B cell (primary cell): ENCODE measurements at regions not wholly inside any gene's neighbourhood (a gene's known extent, or its start where the extent isn't known, plus 50 kb on each side); places are given as distances from the start of the nearest gene placed in this dataset.

Experiments used
- ATAC-seq: fragments of 200-7000 bp; cut with Tn5 transposase; one replicate; pipeline ENCODE4 v1.10.0; 2021; ENCODE audit warnings: low read depth, mild to moderate bottlenecking, moderate number of reproducible peaks, moderate library complexity
- CTCF ChIA-PET: fragments of 350-600 bp; sonication (Branson Sonifier 250); formaldehyde crosslinking; loops from one replicate; lab custom pipeline; 2021; ENCODE audit warnings: antibody characterized with exemption, inconsistent platforms; lab: Charles Lee
- POLR2A ChIA-PET: fragments of 350-600 bp; sonication (Branson Sonifier 250); formaldehyde crosslinking; loops from one replicate; lab custom pipeline; 2021; ENCODE audit warnings: antibody characterized with exemption; lab: Charles Lee
- DNase-seq: peaks from one replicate; pipeline ENCODE4 v3.0.0; 2013
- H2AFZ ChIP-seq: 2 replicates; pipeline ENCODE4 v1.6.1; 2012; ENCODE audit warnings: mild to moderate bottlenecking, low read depth, low read length; ENCODE audit not compliant: insufficient read depth, poor library complexity, severe bottlenecking
- H3K27ac ChIP-seq, 2 donors: 1 replicate in 1 of 2; 2 replicates in 1 of 2; pipeline ENCODE4 v1.5.1; 2012 to 2013; ENCODE audit warnings: low read length in 2 of 2, mild to moderate bottlenecking in 2 of 2, moderate library complexity in 1 of 2
- H3K27me3 ChIP-seq, 4 experiments: fragments of 200-600 bp in 1 of 4; sonication (generic) in 1 of 4; replicated peaks in 1 of 4; 1 replicate in 2 of 4; 2 replicates in 2 of 4; pipeline versions ENCODE4 v1.6.1 to v1.7.0; 2013 to 2016; ENCODE audit warnings: low read length in 3 of 4, mild to moderate bottlenecking in 2 of 4, mixed read lengths in 1 of 4, moderate library complexity in 1 of 4; ENCODE audit not compliant: insufficient read depth in 4 of 4, control insufficient read depth in 3 of 4; ENCODE audit errors: control extremely low read depth in 1 of 4
- H3K36me3 ChIP-seq, 2 experiments: replicated peaks in 1 of 2; 1 replicate in 1 of 2; 2 replicates in 1 of 2; pipeline versions ENCODE4 v1.6.1 to v1.7.1; 2013; ENCODE audit warnings: low read length in 1 of 2; ENCODE audit not compliant: insufficient read depth in 2 of 2, control insufficient read depth in 1 of 2; ENCODE audit errors: control extremely low read depth in 1 of 2, extremely low read depth in 1 of 2
- H3K4me1 ChIP-seq, 2 donors: fragments of 200-600 bp in 1 of 2; sonication (generic) in 1 of 2; 1 replicate in 1 of 2; 2 replicates in 1 of 2; pipeline versions ENCODE4 v1.5.1 to v1.6.1; 2013 to 2017; ENCODE audit warnings: low read length in 2 of 2; ENCODE audit not compliant: control insufficient read depth in 2 of 2, insufficient read depth in 2 of 2
- H3K4me2 ChIP-seq: replicated peaks from 2 replicates; pipeline ENCODE3; 2012; ENCODE audit warnings: mild to moderate bottlenecking, low read depth, low read length; ENCODE audit not compliant: poor library complexity, severe bottlenecking
- H3K4me3 ChIP-seq, 5 experiments: fragments of 200-600 bp in 1 of 5; sonication (generic) in 1 of 5; 1 replicate in 3 of 5; 2 replicates in 2 of 5; pipeline versions ENCODE4 v1.5.1 to v1.7.0; 2011 to 2016; ENCODE audit warnings: low read length in 4 of 5, mild to moderate bottlenecking in 4 of 5, low read depth in 2 of 5, control low read depth in 1 of 5, moderate library complexity in 1 of 5; ENCODE audit not compliant: insufficient read depth in 1 of 5; ENCODE audit errors: control extremely low read depth in 1 of 5, extremely low read depth in 1 of 5
- H3K79me2 ChIP-seq: fragments of 200-600 bp; sonication (generic); one replicate; pipeline ENCODE4 v1.6.0; 2016; ENCODE audit warnings: low read length; ENCODE audit not compliant: control insufficient read depth, insufficient read depth
- H3K9ac ChIP-seq: fragments of 200-600 bp; sonication (generic); 2 replicates; pipeline ENCODE4 v1.6.1; 2017; ENCODE audit warnings: mild to moderate bottlenecking, low read length, moderate library complexity
- H3K9me3 ChIP-seq, 3 donors: one replicate each; pipeline versions ENCODE4 v1.6.1 to v1.7.1; 2013; ENCODE audit warnings: low read length in 2 of 3; ENCODE audit not compliant: control insufficient read depth in 2 of 3, insufficient read depth in 1 of 3; ENCODE audit errors: control extremely low read depth in 1 of 3
- H4K20me1 ChIP-seq: 2 replicates; pipeline ENCODE4 v1.6.0; 2012; ENCODE audit warnings: mild to moderate bottlenecking, low read length; ENCODE audit not compliant: insufficient read depth, control insufficient read depth, poor library complexity, severe bottlenecking
- H3K27ac Mint-ChIP-seq: one replicate; pipeline ENCODE4 v1.8.0; 2021; ENCODE audit warnings: mixed read lengths
- H3K27me3 Mint-ChIP-seq: one replicate; pipeline ENCODE4 v1.8.0; 2021; ENCODE audit warnings: mixed read lengths
- H3K4me1 Mint-ChIP-seq: one replicate; pipeline ENCODE4 v1.8.0; 2021; ENCODE audit warnings: mixed read lengths
- H3K4me3 Mint-ChIP-seq: one replicate; pipeline ENCODE4 v1.8.0; 2021; ENCODE audit warnings: mixed read lengths
- H3K9me3 Mint-ChIP-seq: one replicate; pipeline ENCODE4 v1.8.0; 2022; ENCODE audit warnings: mixed read lengths; ENCODE audit not compliant: insufficient read depth
- EZH2 ChIP-seq: IDR thresholded peaks from 2 replicates; pipeline ENCODE4 v1.6.1; 2012; ENCODE audit warnings: borderline replicate concordance, low read depth, mild to moderate bottlenecking, moderate library complexity, low read length; ENCODE audit not compliant: insufficient read depth, poor library complexity, severe bottlenecking
- WGBS: methylation state at CpG from one replicate; pipeline ENCODE4 v1.1.5; 2013; ENCODE audit warnings: missing lambda C conversion rate; ENCODE audit not compliant: insufficient coverage; 5-methylcytosine and 5-hydroxymethylcytosine counted together
- intact Hi-C: fragments of 100-400 bp; cut with micrococcal nuclease; formaldehyde crosslinking; loops from one replicate; pipeline ENCODE4 v1.10.0; 2022
- TF ChIP-seq, protein P1 (sequence below): fragments of 200-600 bp; IDR thresholded peaks from one replicate; pipeline ENCODE4 v1.8.0; 2022; ENCODE audit warnings: antibody characterized with exemption, mild to moderate bottlenecking

- Mint-ChIP-seq H3K4me3 (no peak overlapping the region), H3K27ac (no peak overlapping the region), H3K4me1 (no peaks in the 10 kb centered on the region), H3K27me3 (peaks cover 29% of the 10 kb centered on the region), H3K9me3 (no peaks in the 10 kb centered on the region)
- intact Hi-C loops, result no loop called here
- Histone ChIP-seq H3K4me1 (no peaks in the 10 kb centered on the region), H3K4me2 (no peak overlapping the region), H3K27ac (no peak overlapping the region), H3K9me3 (peaks cover 0 to 6% (median 0%) of the 10 kb centered on the region in 3 donors), H3K9ac (no peak overlapping the region), H3K36me3 (no peaks in the 10 kb centered on the region), H3K79me2 (no peaks in the 10 kb centered on the region), H3K27me3 (peaks cover 0 to 12% (median 1%) of the 10 kb centered on the region in 4 experiments), H3K4me3 (no peak overlapping the region), H4K20me1 (no peaks in the 10 kb centered on the region), H2AFZ (no peak overlapping the region)
- 100% methylated on average over 1 of the region's 2 CpGs for whole genome bisulfite sequencing
- TF ChIP-seq, protein P1, sequence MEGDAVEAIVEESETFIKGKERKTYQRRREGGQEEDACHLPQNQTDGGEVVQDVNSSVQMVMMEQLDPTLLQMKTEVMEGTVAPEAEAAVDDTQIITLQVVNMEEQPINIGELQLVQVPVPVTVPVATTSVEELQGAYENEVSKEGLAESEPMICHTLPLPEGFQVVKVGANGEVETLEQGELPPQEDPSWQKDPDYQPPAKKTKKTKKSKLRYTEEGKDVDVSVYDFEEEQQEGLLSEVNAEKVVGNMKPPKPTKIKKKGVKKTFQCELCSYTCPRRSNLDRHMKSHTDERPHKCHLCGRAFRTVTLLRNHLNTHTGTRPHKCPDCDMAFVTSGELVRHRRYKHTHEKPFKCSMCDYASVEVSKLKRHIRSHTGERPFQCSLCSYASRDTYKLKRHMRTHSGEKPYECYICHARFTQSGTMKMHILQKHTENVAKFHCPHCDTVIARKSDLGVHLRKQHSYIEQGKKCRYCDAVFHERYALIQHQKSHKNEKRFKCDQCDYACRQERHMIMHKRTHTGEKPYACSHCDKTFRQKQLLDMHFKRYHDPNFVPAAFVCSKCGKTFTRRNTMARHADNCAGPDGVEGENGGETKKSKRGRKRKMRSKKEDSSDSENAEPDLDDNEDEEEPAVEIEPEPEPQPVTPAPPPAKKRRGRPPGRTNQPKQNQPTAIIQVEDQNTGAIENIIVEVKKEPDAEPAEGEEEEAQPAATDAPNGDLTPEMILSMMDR, result no peak
- TF ChIP-seq EZH2, result no peak
- CTCF ChIA-PET, result no interaction called here
- POLR2A ChIA-PET, result no interaction called here
- ATAC-seq, result no peak
- DNase-seq, result no peak
Measured at GRCh38 chr12:102690253-102690652, 209.9 kb upstream of the IGF1 start.

DNA sequence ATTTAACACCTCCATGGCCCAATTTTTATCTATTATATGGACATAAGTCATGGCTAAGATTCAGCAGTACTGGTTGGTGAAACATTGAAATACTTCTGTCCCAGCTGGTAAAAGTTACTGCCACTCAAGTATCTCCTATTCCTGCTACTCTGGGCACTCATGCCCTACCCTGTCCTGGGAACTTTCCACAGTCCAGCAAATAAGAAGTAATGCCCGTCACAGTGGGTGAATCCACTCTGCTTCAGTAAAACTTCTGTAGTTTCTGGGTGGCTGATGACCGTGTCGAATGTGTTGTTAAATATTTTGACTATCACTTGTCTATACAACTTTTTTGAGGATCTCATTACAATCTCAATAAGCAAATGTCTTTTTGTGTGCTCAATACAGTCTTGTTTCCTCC, 209.3 kb upstream of the IGF1 start:
- intact Hi-C loops, result no loop called here
- ATAC-seq (no peak), DNase-seq (no peak)
- H3K4me3 Mint-ChIP-seq, result no peak overlapping the region
- no peak overlapping the region for H3K27ac Mint-ChIP-seq
- peaks cover 0 to 11% (median 1%) of the 10 kb centered on the region in 4 experiments for H3K27me3 ChIP-seq
- no peak overlapping the region for H3K27ac ChIP-seq
- ChIA-PET CTCF (no interaction called here), POLR2A (no interaction called here)
- no peak overlapping the region for H2AFZ ChIP-seq
- no peak overlapping the region for H3K4me3 ChIP-seq
- no peaks in the 10 kb centered on the region for H4K20me1 ChIP-seq
- peaks cover 0 to 3% (median 0%) of the 10 kb centered on the region in 3 donors for H3K9me3 ChIP-seq
- H3K4me2 ChIP-seq, result no peak overlapping the region
- no peak overlapping the region for H3K9ac ChIP-seq
- WGBS, result no CpG with 5 or more reads among the region's 3 CpGs
- H3K79me2 ChIP-seq, result no peaks in the 10 kb centered on the region
- TF ChIP-seq, protein P1, result no peak
- no peak for TF ChIP-seq EZH2
- H3K36me3 ChIP-seq, result no peaks in the 10 kb centered on the region
- no peaks in the 10 kb centered on the region for H3K9me3 Mint-ChIP-seq
- peaks cover 29% of the 10 kb centered on the region for H3K27me3 Mint-ChIP-seq
- H3K4me1 ChIP-seq, result no peaks in the 10 kb centered on the region
- H3K4me1 Mint-ChIP-seq, result no peaks in the 10 kb centered on the region
